HepG2 (cell line): ENCODE measurements at regions not wholly inside any gene's neighbourhood (a gene's known extent, or its start where the extent isn't known, plus 50 kb on each side); places are given as distances from the start of the nearest gene placed in this dataset.

ENCODE experiments used
- CREM ChIP-seq, 2 experiments: sonication (generic) in 1 of 2; formaldehyde crosslinking in 1 of 2; IDR thresholded peaks; 2 replicates each; pipeline versions ENCODE4 v1.4.0 to v1.6.1; 2016 to 2020; ENCODE audit warnings: antibody characterized with exemption in 1 of 2, mild to moderate bottlenecking in 1 of 2, missing genetic modification reagents in 1 of 2
- DPF2 ChIP-seq: sonication (generic); formaldehyde crosslinking; IDR thresholded peaks from 2 replicates; pipeline ENCODE4 v1.4.0; 2020; ENCODE audit warnings: mild to moderate bottlenecking, low read depth, missing genetic modification reagents, borderline replicate concordance
- ETV5 ChIP-seq: IDR thresholded peaks from 2 replicates; pipeline ENCODE4 v1.6.1; 2018; ENCODE audit warnings: missing biosample characterization, missing genetic modification reagents, inconsistent platforms, borderline replicate concordance
- FOXP1 ChIP-seq, 2 experiments: fragments of 450-650 bp in 1 of 2; IDR thresholded peaks; 2 replicates each; pipeline ENCODE4 v1.6.1; 2017 to 2018; ENCODE audit warnings: antibody characterized with exemption in 1 of 2
- GATAD2A ChIP-seq: IDR thresholded peaks from 2 replicates; pipeline ENCODE4 v1.6.1; 2016
- HNRNPUL1 ChIP-seq: fragments of 200-400 bp; formaldehyde crosslinking; IDR thresholded peaks from 2 replicates; pipeline ENCODE4 v1.6.1; 2017; ENCODE audit warnings: low read depth, mild to moderate bottlenecking, low read length, moderate library complexity
- KDM6A ChIP-seq: IDR thresholded peaks from 2 replicates; pipeline ENCODE4 v1.6.1; 2016; ENCODE audit warnings: low read depth
- NCOA2 ChIP-seq: sonication (generic); formaldehyde crosslinking; IDR thresholded peaks from 2 replicates; pipeline ENCODE4 v1.8.0; 2022; ENCODE audit warnings: inconsistent platforms
- NR2F6 ChIP-seq, 2 experiments: IDR thresholded peaks; 2 replicates each; pipeline ENCODE4 v1.6.1; 2016; ENCODE audit warnings: antibody characterized with exemption in 1 of 2, mild to moderate bottlenecking in 1 of 2
- SAP130 ChIP-seq: IDR thresholded peaks from 2 replicates; pipeline ENCODE4 v1.6.1; 2016; ENCODE audit warnings: low read depth
- SKI ChIP-seq: fragments of 450-650 bp; IDR thresholded peaks from one replicate; pipeline ENCODE4 v1.6.1; 2018; ENCODE audit warnings: mild to moderate bottlenecking; ENCODE audit not compliant: partially characterized antibody
- SOX13 ChIP-seq, 3 experiments: fragments of 450-650 bp in 1 of 3; sonication (generic) in 1 of 3; formaldehyde crosslinking in 1 of 3; IDR thresholded peaks in 2 of 3; conservative IDR thresholded peaks in 1 of 3; 2 replicates each; pipeline versions ENCODE4 v1.5.0 to v1.6.1; 2016 to 2020; ENCODE audit warnings: antibody characterized with exemption in 1 of 3, mild to moderate bottlenecking in 1 of 3, missing compliant biosample characterization in 1 of 3, missing genetic modification reagents in 1 of 3, moderate library complexity in 1 of 3
- STAT6 ChIP-seq: sonication (generic); formaldehyde crosslinking; IDR thresholded peaks from 2 replicates; pipeline ENCODE4 v1.4.0; 2020; ENCODE audit warnings: missing genetic modification reagents, mild to moderate bottlenecking, borderline replicate concordance
- TEF ChIP-seq: sonication (generic); formaldehyde crosslinking; IDR thresholded peaks from 2 replicates; pipeline ENCODE4 v1.5.0; 2020; ENCODE audit warnings: missing genetic modification reagents
- TP53 ChIP-seq: sonication (generic); formaldehyde crosslinking; conservative IDR thresholded peaks from 2 replicates; pipeline ENCODE4 v1.4.0; 2020; ENCODE audit warnings: missing genetic modification reagents
- ZMYM4 ChIP-seq: sonication (generic); formaldehyde crosslinking; IDR thresholded peaks from 2 replicates; pipeline ENCODE4 v1.8.1; 2023; ENCODE audit warnings: mild to moderate bottlenecking, missing genetic modification reagents
- ZNF232 ChIP-seq: sonication (generic); formaldehyde crosslinking; IDR thresholded peaks from 2 replicates; pipeline ENCODE4 v1.4.0; 2020; ENCODE audit warnings: missing genetic modification reagents, borderline replicate concordance
- ZNF251 ChIP-seq: sonication (generic); formaldehyde crosslinking; IDR thresholded peaks from 2 replicates; pipeline ENCODE4 v1.9.0; 2021; ENCODE audit warnings: mild to moderate bottlenecking, missing genetic modification reagents
- ZNF350 ChIP-seq: sonication (generic); formaldehyde crosslinking; IDR thresholded peaks from 2 replicates; pipeline ENCODE4 v1.4.0; 2020; ENCODE audit warnings: mild to moderate bottlenecking, low read depth, missing genetic modification reagents, borderline replicate concordance
- ZNF564 ChIP-seq: sonication (generic); formaldehyde crosslinking; IDR thresholded peaks from 2 replicates; pipeline ENCODE4 v1.8.1; 2023; ENCODE audit warnings: mild to moderate bottlenecking, missing genetic modification reagents
- ZSCAN5A ChIP-seq: sonication (generic); formaldehyde crosslinking; IDR thresholded peaks from 2 replicates; pipeline ENCODE4 v1.8.0; 2022; ENCODE audit warnings: mild to moderate bottlenecking, missing genetic modification reagents, borderline replicate concordance

DNA sequence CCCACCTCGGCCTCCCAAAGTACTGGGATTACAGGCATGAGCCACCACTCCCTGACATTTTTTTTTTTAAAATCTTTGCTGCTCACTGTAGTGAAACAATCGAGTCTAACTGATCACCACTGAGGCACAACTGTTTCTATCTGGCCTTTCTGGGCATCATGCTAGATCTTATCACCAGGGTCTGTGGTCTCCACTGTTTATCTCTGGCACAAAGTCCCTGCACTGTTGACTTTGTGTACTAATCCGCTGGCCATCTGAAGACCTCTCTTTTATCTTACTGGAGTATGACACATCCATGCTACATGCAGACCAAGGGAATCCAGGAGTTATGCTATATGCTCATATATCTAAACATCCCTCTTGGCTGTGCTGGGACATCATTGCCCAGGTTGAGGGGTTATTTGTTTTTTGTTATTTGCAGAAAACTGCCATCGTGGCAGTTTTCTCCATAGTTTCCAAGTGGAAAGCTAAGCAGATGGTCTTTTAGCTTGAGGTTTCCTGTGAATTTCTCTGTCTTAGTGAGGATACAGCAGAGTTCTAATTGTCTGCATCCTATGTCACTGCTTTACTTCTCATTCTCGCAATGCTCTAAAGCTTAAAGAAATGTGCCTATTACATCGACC is 456.9 kb downstream of the CCER1 start (continued):
- TF ChIP-seq ZNF350 (CRISPR knock-in tag) (no peak), DPF2 (CRISPR knock-in tag) (0 out of 2 replicates have a peak, but pooled peaks have one; percentile 40), ZSCAN5A (CRISPR knock-in tag) (no peak), ZNF232 (CRISPR knock-in tag) (0 out of 2 replicates have a peak, but pooled peaks have one; percentile 38), ZNF564 (no peak), GATAD2A (CRISPR knock-in tag) (peak; percentile 86), TEF (no peak), CREM (IDR thresholded peaks at IDR 0.05) (peak; percentile 29; the same call in 1 of the 2 replicates), CREM (CRISPR knock-in tag; IDR thresholded peaks at IDR 0.05) (no peak), STAT6 (CRISPR knock-in tag) (no peak), NR2F6 (IDR thresholded peaks at IDR 0.05) (peak; percentile 37; the same call in 1 of the 2 replicates), NR2F6 (CRISPR knock-in tag; IDR thresholded peaks at IDR 0.05) (peak; percentile 31; the same call in 1 of the 2 replicates), TP53 (CRISPR knock-in tag) (no peak), NCOA2 (CRISPR knock-in tag) (peak; percentile 49; the same call in 1 of the 2 replicates), KDM6A (CRISPR knock-in tag) (0 out of 2 replicates have a peak, but pooled peaks have one; percentile 25), SOX13 (IDR thresholded peaks at IDR 0.05) (no peak), SOX13 (CRISPR knock-in tag; conservative IDR thresholded peaks at IDR 0.05 in 1 of 2, IDR thresholded peaks at IDR 0.05 in 1 of 2) (peak in 1 of 2 experiments; percentile 78; a peak in 2 of 4 replicates), HNRNPUL1 (no peak), ZMYM4 (CRISPR knock-in tag) (peak; percentile 80), ZNF251 (CRISPR knock-in tag) (no peak), FOXP1 (IDR thresholded peaks at IDR 0.05) (no peak), FOXP1 (CRISPR knock-in tag; IDR thresholded peaks at IDR 0.05) (peak; percentile 67), SKI (peak; percentile 10), ETV5 (no peak), SAP130 (CRISPR knock-in tag) (peak; percentile 19; the same call in 1 of the 2 replicates)
